IMR-90 (cell line): ENCODE measurements at regions not wholly inside any gene's neighbourhood (a gene's known extent, or its start where the extent isn't known, plus 50 kb on each side); places are given as distances from the start of the nearest gene placed in this dataset.
A peak's percentile ranks its signal among the peaks of the same experiment; 100 is the strongest.

Experiments
- ATAC-seq: fragments of 200-7000 bp; cut with Tn5 transposase; 2 replicates; pipeline ENCODE4 v1.9.1; 2020; ENCODE audit warnings: low read depth, mild to moderate bottlenecking, moderate library complexity
- BruUV-seq: library from RNA; stranded (reverse); fragments of 400-500 nt; replicated peaks from 2 replicates; lab custom pipeline; 2021; lab: Mats Ljungman, UMichigan
- CTCF ChIA-PET: fragments of 300-600 bp; formaldehyde crosslinking; extraction: SDS; loops from one replicate; lab custom pipeline; 2021; ENCODE audit warnings: antibody characterized with exemption; lab: Yijun Ruan, JAX
- POLR2A ChIA-PET: fragments of 300-600 bp; sonication (Branson Sonifier 250); formaldehyde crosslinking; loops from one replicate; lab custom pipeline; 2022; ENCODE audit warnings: antibody characterized with exemption; ENCODE audit not compliant: unreplicated experiment; lab: Charles Lee
- DNase-seq: peaks from one replicate; pipeline ENCODE4 v3.0.0; 2013
- H2AFZ ChIP-seq: replicated peaks from 2 replicates; pipeline ENCODE3; 2013; ENCODE audit warnings: low read length, mild to moderate bottlenecking; ENCODE audit not compliant: poor library complexity
- H2AK5ac ChIP-seq: 2 replicates; pipeline ENCODE4 v1.6.1; 2013; ENCODE audit warnings: low read depth, low read length, inconsistent platforms
- H2AK9ac ChIP-seq: replicated peaks from 2 replicates; pipeline ENCODE3; 2013; ENCODE audit warnings: mild to moderate bottlenecking, low read depth, low read length, moderate library complexity; ENCODE audit not compliant: poor library complexity
- H2BK120ac ChIP-seq: 2 replicates; pipeline ENCODE4 v1.6.1; 2013; ENCODE audit warnings: low read depth, low read length, inconsistent platforms
- H2BK15ac ChIP-seq: 3 replicates; pipeline ENCODE4 v1.6.1; 2013; ENCODE audit warnings: low read depth, low read length, inconsistent platforms
- H2BK20ac ChIP-seq: 2 replicates; pipeline ENCODE4 v1.6.1; 2013; ENCODE audit warnings: low read depth, mild to moderate bottlenecking, inconsistent platforms, low read length, moderate library complexity
- H2BK5ac ChIP-seq: 2 replicates; pipeline ENCODE4 v1.6.1; 2013; ENCODE audit warnings: mild to moderate bottlenecking, low read depth, low read length, inconsistent platforms; ENCODE audit not compliant: poor library complexity, severe bottlenecking
- H3K14ac ChIP-seq: replicated peaks from 2 replicates; pipeline ENCODE4 v1.6.1; 2013; ENCODE audit warnings: low read depth, low read length, inconsistent platforms
- H3K18ac ChIP-seq: 2 replicates; pipeline ENCODE4 v1.6.1; 2013; ENCODE audit warnings: low read depth, low read length, control low read depth
- H3K23ac ChIP-seq: 2 replicates; pipeline ENCODE4 v1.6.1; 2013; ENCODE audit warnings: low read depth, low read length, inconsistent platforms
- H3K27ac ChIP-seq: 2 replicates; pipeline ENCODE4 v1.5.1; 2013; ENCODE audit warnings: mild to moderate bottlenecking, control low read depth, low read length; ENCODE audit not compliant: insufficient read depth
- H3K27me3 ChIP-seq: 2 replicates; pipeline ENCODE4 v1.6.1; 2013; ENCODE audit warnings: low read length; ENCODE audit not compliant: control insufficient read depth, insufficient read depth
- H3K36me3 ChIP-seq: 2 replicates; pipeline ENCODE4 v1.6.1; 2013; ENCODE audit warnings: low read length, mixed read lengths; ENCODE audit not compliant: control insufficient read depth, insufficient read depth
- H3K4ac ChIP-seq: 2 replicates; pipeline ENCODE4 v1.6.1; 2013; ENCODE audit warnings: low read depth, low read length, inconsistent platforms
- H3K4me1 ChIP-seq: 2 replicates; pipeline ENCODE4 v1.6.1; 2013; ENCODE audit warnings: low read length, mixed read lengths; ENCODE audit not compliant: control insufficient read depth, insufficient read depth
- H3K4me2 ChIP-seq: 2 replicates; pipeline ENCODE4 v1.6.1; 2013; ENCODE audit warnings: low read depth, mild to moderate bottlenecking, control low read depth, low read length, moderate library complexity
- H3K4me3 ChIP-seq: 2 replicates; pipeline ENCODE4 v1.5.1; 2013; ENCODE audit warnings: low read depth, mild to moderate bottlenecking, control low read depth, low read length, moderate library complexity; ENCODE audit not compliant: insufficient read depth
- H3K56ac ChIP-seq: 2 replicates; pipeline ENCODE4 v1.6.1; 2013; ENCODE audit warnings: low read length, inconsistent platforms; ENCODE audit not compliant: insufficient read depth; ENCODE audit errors: extremely low read depth
- H3K79me1 ChIP-seq, 2 experiments: 2 replicates each; pipeline ENCODE4 v1.6.1; 2013; ENCODE audit warnings: low read length in 2 of 2, inconsistent platforms in 1 of 2, low read depth in 1 of 2
- H3K9ac ChIP-seq: 2 replicates; pipeline ENCODE4 v1.6.1; 2013; ENCODE audit warnings: low read depth, low read length, control low read depth
- H3K9me1 ChIP-seq: 2 replicates; pipeline ENCODE4 v1.6.1; 2013; ENCODE audit warnings: low read length, inconsistent platforms; ENCODE audit not compliant: insufficient read depth
- H3K9me3 ChIP-seq: 2 replicates; pipeline ENCODE4 v1.6.1; 2013; ENCODE audit warnings: low read length; ENCODE audit not compliant: control insufficient read depth, insufficient read depth
- H4K20me1 ChIP-seq: 2 replicates; pipeline ENCODE4 v1.6.1; 2013; ENCODE audit warnings: low read length, inconsistent platforms; ENCODE audit not compliant: insufficient read depth
- H4K5ac ChIP-seq: 2 replicates; pipeline ENCODE4 v1.6.1; 2013; ENCODE audit warnings: mild to moderate bottlenecking, low read depth, low read length, control low read depth
- H4K8ac ChIP-seq, 2 experiments: 2 replicates each; pipeline ENCODE4 v1.6.1; 2013; ENCODE audit warnings: low read depth in 2 of 2, low read length in 2 of 2, control low read depth in 1 of 2, inconsistent platforms in 1 of 2
- H4K91ac ChIP-seq: 2 replicates; pipeline ENCODE4 v1.6.1; 2013; ENCODE audit warnings: low read depth, low read length, inconsistent platforms; ENCODE audit not compliant: insufficient read depth
- BHLHE40 ChIP-seq: fragments of 150-350 bp; IDR thresholded peaks from 2 replicates; pipeline ENCODE4 v1.6.1; 2016; ENCODE audit warnings: mild to moderate bottlenecking, low read depth, low read length
- CEBPB ChIP-seq: IDR thresholded peaks from 2 replicates; pipeline ENCODE4 v1.6.1; 2012; ENCODE audit warnings: low read depth, low read length, improper control_type of control experiment
- CHD1 ChIP-seq: IDR thresholded peaks from 2 replicates; pipeline ENCODE4 v1.6.1; 2012; ENCODE audit warnings: low read depth, low read length, improper control_type of control experiment
- FOS ChIP-seq: fragments of 150-350 bp; IDR thresholded peaks from 2 replicates; pipeline ENCODE4 v1.6.1; 2016; ENCODE audit warnings: low read depth, low read length
- MAFK ChIP-seq: IDR thresholded peaks from 2 replicates; pipeline ENCODE4 v1.6.1; 2012; ENCODE audit warnings: low read depth, low read length, improper control_type of control experiment
- MAZ ChIP-seq: IDR thresholded peaks from 2 replicates; pipeline ENCODE4 v1.6.1; 2012; ENCODE audit warnings: low read depth, mild to moderate bottlenecking, low read length, improper control_type of control experiment, moderate library complexity, borderline replicate concordance
- MXI1 ChIP-seq: IDR thresholded peaks from 2 replicates; pipeline ENCODE4 v1.6.1; 2012; ENCODE audit warnings: low read depth, mild to moderate bottlenecking, low read length, moderate library complexity, borderline replicate concordance
- NFE2L2 ChIP-seq: fragments of 150-350 bp; IDR thresholded peaks from 2 replicates; pipeline ENCODE4 v1.6.1; 2016; ENCODE audit warnings: low read depth, mild to moderate bottlenecking, low read length
- POLR2A ChIP-seq: IDR thresholded peaks from 2 replicates; pipeline ENCODE4 v1.6.1; 2012; ENCODE audit warnings: mild to moderate bottlenecking, low read depth, low read length
- RAD21 ChIP-seq: IDR thresholded peaks from 2 replicates; pipeline ENCODE4 v1.6.1; 2012; ENCODE audit warnings: low read length, improper control_type of control experiment
- RCOR1 ChIP-seq: IDR thresholded peaks from 2 replicates; pipeline ENCODE4 v1.6.1; 2012; ENCODE audit warnings: mild to moderate bottlenecking, low read length, improper control_type of control experiment; ENCODE audit not compliant: insufficient replicate concordance
- RFX5 ChIP-seq: IDR thresholded peaks from 2 replicates; pipeline ENCODE4 v1.8.0; 2012; ENCODE audit warnings: low read depth, mild to moderate bottlenecking, low read length, moderate library complexity
- SMC3 ChIP-seq: fragments of 150-350 bp; IDR thresholded peaks from 2 replicates; pipeline ENCODE4 v1.6.1; 2016; ENCODE audit warnings: low read depth, mild to moderate bottlenecking, antibody characterized with exemption, low read length, moderate library complexity
- WGBS, 2 experiments: methylation state at CpG; one replicate each; pipeline versions ENCODE4 v1.1.5 to v1.1.7; 2013; ENCODE audit warnings: missing lambda C conversion rate in 2 of 2; ENCODE audit not compliant: insufficient read length in 1 of 2; ENCODE audit errors: extremely low coverage in 2 of 2; 5-methylcytosine and 5-hydroxymethylcytosine counted together
- dilution Hi-C: fragments of 300-500 bp; cut with HindIII; formaldehyde crosslinking; loops from one replicate; pipeline ENCODE4 v1.14.3; 2018; ENCODE audit warnings: low sequenced_read_pairs; ENCODE audit not compliant: unreplicated experiment
- in situ Hi-C: fragments of 300-500 bp; cut with MboI; formaldehyde crosslinking; loops from 3 replicates; pipeline ENCODE4 v1.14.3; 2019; ENCODE audit warnings: low sequenced_read_pairs, inconsistent platforms, mixed read lengths
- intact Hi-C: fragments of 100-400 bp; cut with micrococcal nuclease; formaldehyde crosslinking; loops from 2 replicates; pipeline ENCODE4 v1.10.0; 2022
- TF ChIP-seq, protein P1 (sequence below): fragments of 150-350 bp; IDR thresholded peaks from 2 replicates; pipeline ENCODE4 v1.6.1; 2017; ENCODE audit warnings: mild to moderate bottlenecking, antibody characterized with exemption, low read length, low read depth
- TF ChIP-seq, protein P2 (sequence below): fragments of 150-350 bp; IDR thresholded peaks from 2 replicates; pipeline ENCODE4 v1.6.1; 2016; ENCODE audit warnings: low read depth, mild to moderate bottlenecking, low read length, moderate library complexity, borderline replicate concordance
- TF ChIP-seq, protein P3 (sequence below): conservative IDR thresholded peaks from 2 replicates; pipeline ENCODE4 v1.5.1; 2012; ENCODE audit warnings: mild to moderate bottlenecking, low read depth, low read length, improper control_type of control experiment

DNA sequence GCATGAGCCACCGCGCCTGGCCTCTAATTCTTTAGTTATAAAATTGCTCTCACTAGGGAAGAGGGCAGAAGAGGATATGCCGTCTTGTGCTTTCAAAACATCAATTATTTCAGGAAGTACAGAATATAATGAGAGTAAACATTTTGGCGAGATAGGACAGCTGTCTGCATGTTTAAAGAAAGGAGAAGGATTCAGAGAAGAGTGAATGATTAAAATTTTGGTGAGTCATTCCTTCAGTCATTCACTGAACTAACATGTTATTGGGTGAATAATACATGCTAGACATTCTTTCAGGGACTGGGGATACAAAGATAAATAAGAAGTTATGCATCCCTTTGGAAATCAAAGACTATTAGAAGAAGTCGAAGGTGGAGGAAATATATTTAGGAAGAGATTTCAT, 590.3 kb upstream of the GOT2 start:
- Histone ChIP-seq H3K4me1 (no peaks in the 10 kb centered on the region), H3K79me1 (no peaks in the 10 kb centered on the region), H3K27me3 (no peaks in the 10 kb centered on the region), H2AK5ac (no peak overlapping the region), H3K27ac (no peak overlapping the region), H3K36me3 (no peaks in the 10 kb centered on the region), H4K20me1 (no peaks in the 10 kb centered on the region), H3K56ac (no peak overlapping the region), H3K14ac (no peak overlapping the region), H2BK120ac (no peak overlapping the region), H4K91ac (no peak overlapping the region), H2BK5ac (no peak overlapping the region), H2BK20ac (no peak overlapping the region), H3K4ac (no peak overlapping the region), H3K18ac (no peak overlapping the region), H2AK9ac (no peak overlapping the region), H3K9me3 (no peaks in the 10 kb centered on the region), H3K9me1 (no peaks in the 10 kb centered on the region), H3K4me2 (no peak overlapping the region), H4K8ac (no peak overlapping the region), H2AFZ (no peak overlapping the region), H2BK15ac (no peak overlapping the region), H3K4me3 (no peak overlapping the region), H3K9ac (no peak overlapping the region), H3K23ac (no peak overlapping the region), H4K5ac (no peak overlapping the region)
- intact Hi-C loops (no loop called here), in situ Hi-C loops (no loop called here), dilution Hi-C loops (no loop called here)
- no TSS peak for BruUV-seq
- ChIA-PET POLR2A (no interaction called here), CTCF (no interaction called here)
- ATAC-seq (peak; percentile 72), DNase-seq (peak; percentile 2)
- TF ChIP-seq MAFK: no peak
- no peak for TF ChIP-seq POLR2A
- no peak for TF ChIP-seq RCOR1
- TF ChIP-seq, protein P1, sequence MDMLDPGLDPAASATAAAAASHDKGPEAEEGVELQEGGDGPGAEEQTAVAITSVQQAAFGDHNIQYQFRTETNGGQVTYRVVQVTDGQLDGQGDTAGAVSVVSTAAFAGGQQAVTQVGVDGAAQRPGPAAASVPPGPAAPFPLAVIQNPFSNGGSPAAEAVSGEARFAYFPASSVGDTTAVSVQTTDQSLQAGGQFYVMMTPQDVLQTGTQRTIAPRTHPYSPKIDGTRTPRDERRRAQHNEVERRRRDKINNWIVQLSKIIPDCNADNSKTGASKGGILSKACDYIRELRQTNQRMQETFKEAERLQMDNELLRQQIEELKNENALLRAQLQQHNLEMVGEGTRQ: no peak
- TF ChIP-seq MXI1: no peak
- no peak for TF ChIP-seq RAD21
- TF ChIP-seq SMC3: no peak
- no peak for TF ChIP-seq FOS
- TF ChIP-seq MAZ: no peak
- TF ChIP-seq, protein P2, sequence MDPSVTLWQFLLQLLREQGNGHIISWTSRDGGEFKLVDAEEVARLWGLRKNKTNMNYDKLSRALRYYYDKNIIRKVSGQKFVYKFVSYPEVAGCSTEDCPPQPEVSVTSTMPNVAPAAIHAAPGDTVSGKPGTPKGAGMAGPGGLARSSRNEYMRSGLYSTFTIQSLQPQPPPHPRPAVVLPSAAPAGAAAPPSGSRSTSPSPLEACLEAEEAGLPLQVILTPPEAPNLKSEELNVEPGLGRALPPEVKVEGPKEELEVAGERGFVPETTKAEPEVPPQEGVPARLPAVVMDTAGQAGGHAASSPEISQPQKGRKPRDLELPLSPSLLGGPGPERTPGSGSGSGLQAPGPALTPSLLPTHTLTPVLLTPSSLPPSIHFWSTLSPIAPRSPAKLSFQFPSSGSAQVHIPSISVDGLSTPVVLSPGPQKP: no peak
- TF ChIP-seq NFE2L2: no peak
- no peak for TF ChIP-seq BHLHE40
- TF ChIP-seq RFX5: no peak
- no peak for TF ChIP-seq CHD1
- no peak for TF ChIP-seq CEBPB
- TF ChIP-seq, protein P3, sequence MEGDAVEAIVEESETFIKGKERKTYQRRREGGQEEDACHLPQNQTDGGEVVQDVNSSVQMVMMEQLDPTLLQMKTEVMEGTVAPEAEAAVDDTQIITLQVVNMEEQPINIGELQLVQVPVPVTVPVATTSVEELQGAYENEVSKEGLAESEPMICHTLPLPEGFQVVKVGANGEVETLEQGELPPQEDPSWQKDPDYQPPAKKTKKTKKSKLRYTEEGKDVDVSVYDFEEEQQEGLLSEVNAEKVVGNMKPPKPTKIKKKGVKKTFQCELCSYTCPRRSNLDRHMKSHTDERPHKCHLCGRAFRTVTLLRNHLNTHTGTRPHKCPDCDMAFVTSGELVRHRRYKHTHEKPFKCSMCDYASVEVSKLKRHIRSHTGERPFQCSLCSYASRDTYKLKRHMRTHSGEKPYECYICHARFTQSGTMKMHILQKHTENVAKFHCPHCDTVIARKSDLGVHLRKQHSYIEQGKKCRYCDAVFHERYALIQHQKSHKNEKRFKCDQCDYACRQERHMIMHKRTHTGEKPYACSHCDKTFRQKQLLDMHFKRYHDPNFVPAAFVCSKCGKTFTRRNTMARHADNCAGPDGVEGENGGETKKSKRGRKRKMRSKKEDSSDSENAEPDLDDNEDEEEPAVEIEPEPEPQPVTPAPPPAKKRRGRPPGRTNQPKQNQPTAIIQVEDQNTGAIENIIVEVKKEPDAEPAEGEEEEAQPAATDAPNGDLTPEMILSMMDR: no peak
- 60% methylated on average over 1 of the region's 5 CpGs; no CpG with 5 or more reads in 1 of the 2 experiments for WGBS, 2 experiments
